ENCODE measurements at regions not wholly inside any gene's neighbourhood (a gene's known extent, or its start where the extent isn't known, plus 50 kb on each side); places are given as distances from the start of the nearest gene placed in this dataset.

DNA sequence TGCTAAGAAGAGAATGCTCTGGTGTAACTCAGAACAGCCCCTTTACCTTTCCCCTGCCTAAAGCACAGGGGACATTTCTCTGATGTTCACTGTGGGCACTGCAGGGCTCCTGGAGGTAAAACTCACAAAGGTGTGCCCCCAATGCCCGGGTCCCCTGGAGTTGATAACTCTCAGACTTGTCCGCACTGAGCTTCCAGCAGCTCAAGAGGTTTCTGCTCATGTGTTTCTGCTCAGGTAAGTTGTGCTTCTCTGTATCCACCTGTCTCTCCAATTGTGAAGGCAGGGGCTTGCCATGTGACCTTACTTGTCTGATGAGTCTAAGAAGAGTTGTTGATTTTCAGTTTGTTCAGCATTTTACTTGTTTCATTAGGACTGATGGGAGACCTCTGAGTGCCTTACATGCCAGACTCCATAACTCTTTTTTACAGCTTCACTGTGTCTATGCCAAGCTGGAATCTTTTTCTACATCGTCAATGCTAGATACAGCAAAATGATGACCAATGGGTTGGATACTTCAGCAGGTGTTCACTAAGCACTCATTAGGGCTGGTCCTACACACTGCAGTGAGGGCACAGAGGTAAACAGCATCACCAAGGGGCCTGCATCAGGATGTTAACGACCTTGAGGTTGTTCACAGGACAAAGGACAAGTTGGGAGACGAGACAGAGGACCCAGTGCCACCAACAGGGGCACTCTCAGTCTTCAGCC is 56.4 kb downstream of the MRPL36 start:
- H3K27me3 ChIP-seq, result no peaks in the 10 kb centered on the region
- H3K4me3 ChIP-seq, result no peak overlapping the region
- H3K4me1 ChIP-seq (replicated peaks in 1 of 2), result no peaks in the 10 kb centered on the region
- H3K36me3 ChIP-seq (replicated peaks in 1 of 2), result no peaks in the 10 kb centered on the region
- peak in 4 of 7 donors; percentile 1 to 21 (median 4) for DNase-seq
- intact Hi-C loops (cut with DNase I), result no loop called here
- 68 to 87% (median 71%) methylated on average over 3 to 5 of the region's 5 CpGs for WGBS, 4 donors
- H3K27ac ChIP-seq, result no peak overlapping the region
- no peak for TF ChIP-seq POLR2A (IDR thresholded peaks at IDR 0.05)
- TF ChIP-seq, protein P1, sequence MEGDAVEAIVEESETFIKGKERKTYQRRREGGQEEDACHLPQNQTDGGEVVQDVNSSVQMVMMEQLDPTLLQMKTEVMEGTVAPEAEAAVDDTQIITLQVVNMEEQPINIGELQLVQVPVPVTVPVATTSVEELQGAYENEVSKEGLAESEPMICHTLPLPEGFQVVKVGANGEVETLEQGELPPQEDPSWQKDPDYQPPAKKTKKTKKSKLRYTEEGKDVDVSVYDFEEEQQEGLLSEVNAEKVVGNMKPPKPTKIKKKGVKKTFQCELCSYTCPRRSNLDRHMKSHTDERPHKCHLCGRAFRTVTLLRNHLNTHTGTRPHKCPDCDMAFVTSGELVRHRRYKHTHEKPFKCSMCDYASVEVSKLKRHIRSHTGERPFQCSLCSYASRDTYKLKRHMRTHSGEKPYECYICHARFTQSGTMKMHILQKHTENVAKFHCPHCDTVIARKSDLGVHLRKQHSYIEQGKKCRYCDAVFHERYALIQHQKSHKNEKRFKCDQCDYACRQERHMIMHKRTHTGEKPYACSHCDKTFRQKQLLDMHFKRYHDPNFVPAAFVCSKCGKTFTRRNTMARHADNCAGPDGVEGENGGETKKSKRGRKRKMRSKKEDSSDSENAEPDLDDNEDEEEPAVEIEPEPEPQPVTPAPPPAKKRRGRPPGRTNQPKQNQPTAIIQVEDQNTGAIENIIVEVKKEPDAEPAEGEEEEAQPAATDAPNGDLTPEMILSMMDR (IDR thresholded peaks at IDR 0.05), result no peak
- H3K9me3 ChIP-seq (replicated peaks in 1 of 3), result no peaks in the 10 kb centered on the region

DNA sequence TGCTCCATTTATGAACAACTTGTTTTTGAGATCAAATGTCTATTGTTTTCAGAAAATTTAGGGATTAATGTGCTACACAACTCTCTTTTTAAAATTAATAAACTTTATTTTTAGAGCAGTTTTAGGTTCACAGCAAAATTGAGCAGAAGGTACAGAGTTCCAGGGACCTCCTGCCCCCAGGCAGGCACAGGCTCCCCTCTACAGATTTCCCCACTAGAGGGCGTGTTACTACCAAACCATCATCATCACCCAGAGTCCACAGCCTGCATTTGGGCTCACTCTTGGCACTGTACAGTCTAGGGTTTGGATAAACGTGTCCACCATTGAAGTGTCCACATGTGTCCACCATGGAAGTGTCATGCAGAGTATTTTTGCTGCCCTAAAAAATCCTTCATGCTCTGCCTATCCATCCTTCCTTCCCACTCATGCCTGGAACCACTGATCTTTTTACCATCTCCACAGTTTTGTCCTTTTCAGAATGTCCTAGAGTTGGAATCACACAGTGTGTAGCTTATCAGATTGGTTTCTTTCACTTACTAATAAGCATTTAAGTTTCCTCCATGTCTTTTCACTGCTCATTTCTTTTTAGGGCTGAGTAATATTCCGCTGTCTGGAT is 61.7 kb downstream of the MRPL36 start:
- intact Hi-C loops (cut with DNase I), result no loop called here

GRCh38 chr5:1736889-1737711 is 62.5 kb downstream of the MRPL36 start:
- 68 to 79% (median 75%) methylated on average over 6 to 15 of the region's 15 CpGs for WGBS, 4 donors
- Histone ChIP-seq H3K27ac (no peak overlapping the region), H3K4me3 (no peak overlapping the region), H3K36me3 (replicated peaks in 1 of 2) (no peaks in the 10 kb centered on the region), H3K27me3 (no peaks in the 10 kb centered on the region), H3K4me1 (replicated peaks in 1 of 2) (no peaks in the 10 kb centered on the region), H3K9me3 (replicated peaks in 1 of 3) (no peaks in the 10 kb centered on the region)
- no peak for TF ChIP-seq POLR2A (IDR thresholded peaks at IDR 0.05)
- TF ChIP-seq, protein P1 (IDR thresholded peaks at IDR 0.05), result no peak
- intact Hi-C loops (cut with DNase I), result no loop called here
- peak in 2 of 7 donors; percentile 12 to 33 for DNase-seq

More for the DNA sequence above, 61.7 kb downstream of the MRPL36 start:
- Histone ChIP-seq H3K4me3 (no peak overlapping the region), H3K4me1 (replicated peaks in 1 of 2) (no peaks in the 10 kb centered on the region), H3K36me3 (replicated peaks in 1 of 2) (no peaks in the 10 kb centered on the region), H3K27me3 (no peaks in the 10 kb centered on the region), H3K27ac (no peak overlapping the region), H3K9me3 (replicated peaks in 1 of 3) (no peaks in the 10 kb centered on the region)
- 33 to 36% (median 35%) methylated on average over 3 of the region's 3 CpGs for WGBS, 4 donors
- DNase-seq, result peak in 4 of 7 donors; percentile 9 to 52 (median 40)
- no peak for TF ChIP-seq POLR2A (IDR thresholded peaks at IDR 0.05)
- TF ChIP-seq, protein P1 (IDR thresholded peaks at IDR 0.05), result peak in 5 of 6 experiments; percentile 16 to 54 (median 39)

DNA sequence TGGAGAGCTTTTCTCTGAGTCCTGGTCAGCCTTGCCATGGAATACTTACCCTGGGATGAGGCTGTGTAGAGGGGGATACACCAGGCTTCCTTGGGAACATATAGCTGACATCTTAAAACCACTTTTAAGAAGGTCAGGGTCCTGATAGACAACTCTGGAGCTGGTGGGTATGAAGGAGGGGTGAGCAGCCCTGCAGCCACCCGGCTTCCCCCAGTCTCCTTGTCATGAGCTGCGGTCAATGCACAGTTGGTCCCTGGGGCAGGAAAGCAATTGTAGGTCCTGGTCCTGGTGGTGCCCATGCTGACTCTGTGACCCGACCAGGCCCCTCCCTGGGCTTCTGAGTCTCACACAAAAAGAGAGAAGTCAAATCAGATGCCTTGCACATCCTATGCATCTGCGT is 63.6 kb downstream of the MRPL36 start:
- no peaks in the 10 kb centered on the region for H3K27me3 ChIP-seq
- no peaks in the 10 kb centered on the region for H3K9me3 ChIP-seq (replicated peaks in 1 of 3)
- 65 to 78% (median 70%) methylated on average over 4 of the region's 4 CpGs for WGBS, 4 donors
- H3K4me1 ChIP-seq (replicated peaks in 1 of 2), result no peaks in the 10 kb centered on the region
- TF ChIP-seq POLR2A (IDR thresholded peaks at IDR 0.05), result no peak
- TF ChIP-seq, protein P1 (IDR thresholded peaks at IDR 0.05), result no peak
- H3K4me3 ChIP-seq, result no peak overlapping the region
- no peaks in the 10 kb centered on the region for H3K36me3 ChIP-seq (replicated peaks in 1 of 2)
- no peak overlapping the region for H3K27ac ChIP-seq
- DNase-seq, result no peak
- intact Hi-C loops (cut with DNase I), result no loop called here

Measured in adrenal gland (tissue), 9 donors.